Stomach (tissue), 8 donors: ENCODE measurements at regions not wholly inside any gene's neighbourhood (a gene's known extent, or its start where the extent isn't known, plus 50 kb on each side); places are given as distances from the start of the nearest gene placed in this dataset.

ENCODE experiments used
- DNase-seq, 2 donors: peaks; one replicate each; pipeline versions ENCODE4 v3.0.0 to v3.0.0-alpha.2; 2013 to 2019
- H3K27ac ChIP-seq, 5 donors: fragments of 200-600 bp in 4 of 5; sonication (generic) in 4 of 5; one replicate each; pipeline ENCODE4 v1.5.1; 2013 to 2019; ENCODE audit warnings: mild to moderate bottlenecking in 1 of 5, moderate library complexity in 1 of 5
- H3K27me3 ChIP-seq, 3 donors: fragments of 200-600 bp; sonication (generic); one replicate each; pipeline ENCODE4 v1.5.1; 2017 to 2019; ENCODE audit warnings: mixed run types in 1 of 3
- H3K36me3 ChIP-seq, 4 donors: fragments of 200-600 bp; sonication (generic); 1 replicate in 3 of 4; 2 replicates in 1 of 4; pipeline ENCODE4 v1.5.1; 2016 to 2019
- H3K4me1 ChIP-seq, 4 donors: fragments of 200-600 bp; sonication (generic); one replicate each; pipeline ENCODE4 v1.5.1; 2016 to 2019
- H3K4me3 ChIP-seq, 4 donors: fragments of 200-600 bp; sonication (generic) in 3 of 4; one replicate each; pipeline ENCODE4 v1.5.1; 2016 to 2019; ENCODE audit warnings: mild to moderate bottlenecking in 1 of 4
- H3K9me3 ChIP-seq, 4 donors: fragments of 200-600 bp; sonication (generic); one replicate each; pipeline ENCODE4 v1.5.1; 2016 to 2019
- CTCF ChIP-seq, 7 experiments: fragments of 450-650 bp in 4 of 7; fragments of 200-600 bp in 3 of 7; sonication (generic) in 3 of 7; IDR thresholded peaks; one replicate each; pipeline ENCODE4 v1.5.1; 2016 to 2019; ENCODE audit warnings: antibody characterized with exemption in 7 of 7, control low read depth in 2 of 7, mild to moderate bottlenecking in 1 of 7
- EP300 ChIP-seq: sonication (generic); formaldehyde crosslinking; IDR thresholded peaks from one replicate; pipeline ENCODE4 v1.6.1; 2017; ENCODE audit warnings: antibody characterized with exemption
- POLR2A ChIP-seq, 4 donors: fragments of 450-650 bp; IDR thresholded peaks; one replicate each; pipeline ENCODE4 v1.6.1; 2016; ENCODE audit warnings: antibody characterized with exemption in 4 of 4, control low read depth in 2 of 4, mild to moderate bottlenecking in 1 of 4, moderate library complexity in 1 of 4
- POLR2AphosphoS5 ChIP-seq, 3 donors: sonication (generic); formaldehyde crosslinking; IDR thresholded peaks; one replicate each; pipeline ENCODE4 v1.6.1; 2016; ENCODE audit warnings: antibody characterized with exemption in 3 of 3
- WGBS, 5 donors: extraction: QIAGEN DNeasy Blood & Tissue Kit in 3 of 5; methylation state at CpG; one replicate each; pipeline versions ENCODE4 v1.1.5 to v1.1.7; 2013 to 2018; 5-methylcytosine and 5-hydroxymethylcytosine counted together
- intact Hi-C: fragments of 100-400 bp; cut with DNase I; formaldehyde crosslinking; loops from one replicate; pipeline ENCODE4 v1.15.1; 2023; ENCODE audit warnings: low total_unique reads
- donor health status: healthy with polysubstance abuse.
- donor health status: Bipolar disorder and iron deficiency.
- donor health status: healthy.

- intact Hi-C loops: no loop called here
- no peaks in the 10 kb centered on the region for H3K27me3 ChIP-seq
- 89 to 93% (median 90%) methylated on average over 25 to 26 of the region's 26 CpGs for WGBS, 5 donors
- no peak overlapping the region for H3K4me3 ChIP-seq
- H3K4me1 ChIP-seq: peaks cover 0 to 15% (median 5%) of the 10 kb centered on the region in 4 donors
- H3K36me3 ChIP-seq: no peaks in the 10 kb centered on the region
- peaks cover 0 to under 1% (median 0%) of the 10 kb centered on the region in 4 donors for H3K9me3 ChIP-seq
- peak overlapping the region in 1 of 5 donors; percentile 29 for H3K27ac ChIP-seq
- TF ChIP-seq EP300 (no peak), POLR2AphosphoS5 (IDR thresholded peaks at IDR 0.05) (no peak), CTCF (IDR thresholded peaks at IDR 0.05) (no peak), POLR2A (IDR thresholded peaks at IDR 0.05) (no peak)
- DNase-seq: no peak
Observed at GRCh38 chr2:240256704-240257637, 116.5 kb upstream of the OTOS start.

GRCh38 chr2:240257940-240258580 is 117.6 kb upstream of the OTOS start:
- no peaks in the 10 kb centered on the region for H3K36me3 ChIP-seq
- DNase-seq: no peak
- intact Hi-C loops: no loop called here
- H3K9me3 ChIP-seq: peaks cover 7 to 11% (median 9%) of the 10 kb centered on the region in 4 donors
- peaks cover 0 to 11% (median 2%) of the 10 kb centered on the region in 4 donors for H3K4me1 ChIP-seq
- WGBS, 5 donors: 95 to 97% (median 96%) methylated on average over 22 to 23 of the region's 23 CpGs
- H3K27me3 ChIP-seq: no peaks in the 10 kb centered on the region
- TF ChIP-seq POLR2A (IDR thresholded peaks at IDR 0.05): no peak
- TF ChIP-seq EP300: no peak
- TF ChIP-seq CTCF (IDR thresholded peaks at IDR 0.05): no peak
- no peak for TF ChIP-seq POLR2AphosphoS5 (IDR thresholded peaks at IDR 0.05)
- peak overlapping the region in 3 of 5 donors; percentile 61 to 74 (median 71) for H3K27ac ChIP-seq
- no peak overlapping the region for H3K4me3 ChIP-seq

GRCh38 chr2:240258685-240259084 is 118.2 kb upstream of the OTOS start:
- peak overlapping the region in 4 of 5 donors; percentile 53 to 74 (median 66) for H3K27ac ChIP-seq
- H3K4me1 ChIP-seq: peaks cover 0 to 11% (median 2%) of the 10 kb centered on the region in 4 donors
- no peaks in the 10 kb centered on the region for H3K36me3 ChIP-seq
- intact Hi-C loops: no loop called here
- no peaks in the 10 kb centered on the region for H3K27me3 ChIP-seq
- H3K9me3 ChIP-seq: peaks cover 9 to 16% (median 13%) of the 10 kb centered on the region in 4 donors
- 82 to 91% (median 85%) methylated on average over 8 to 10 of the region's 10 CpGs for WGBS, 5 donors
- TF ChIP-seq EP300: no peak
- TF ChIP-seq CTCF (IDR thresholded peaks at IDR 0.05): no peak
- TF ChIP-seq POLR2A (IDR thresholded peaks at IDR 0.05): no peak
- DNase-seq: no peak
- H3K4me3 ChIP-seq: no peak overlapping the region

- no peaks in the 10 kb centered on the region for H3K27me3 ChIP-seq
- H3K27ac ChIP-seq: peak overlapping the region in 4 of 5 donors; percentile 53 to 74 (median 66)
- H3K4me1 ChIP-seq: peaks cover 0 to 11% (median 2%) of the 10 kb centered on the region in 4 donors
- peak; percentile 22 to 62 (median 51) for TF ChIP-seq POLR2AphosphoS5 (IDR thresholded peaks at IDR 0.05)
- no peak for TF ChIP-seq POLR2A (IDR thresholded peaks at IDR 0.05)
- TF ChIP-seq EP300: peak; percentile 75
- intact Hi-C loops: no loop called here
- H3K4me3 ChIP-seq: no peak overlapping the region
- H3K9me3 ChIP-seq: peaks cover 9 to 16% (median 13%) of the 10 kb centered on the region in 4 donors
- 50 to 63% (median 51%) methylated on average over 9 to 17 of the region's 17 CpGs for whole genome bisulfite sequencing, 5 donors
- DNase-seq: peak in 1 of 2 donors; percentile 77
- no peaks in the 10 kb centered on the region for H3K36me3 ChIP-seq
Observed at GRCh38 chr2:240259201-240259923, 118.9 kb upstream of the OTOS start.
